HG03469 (cell line): ENCODE measurements at regions not wholly inside any gene's neighbourhood (a gene's known extent, or its start where the extent isn't known, plus 50 kb on each side); places are given as distances from the start of the nearest gene placed in this dataset.
"Not testable (repeated sequence)": the region's sequence is repeated elsewhere in the genome, so short reads cannot be mapped to it uniquely, and the experiment has no call there.

Experiments
- ATAC-seq: cut with Tn5 transposase; IDR thresholded peaks from one replicate; pipeline ENCODE4 v1.9.1; 2021; ENCODE audit warnings: mild to moderate bottlenecking, moderate library complexity, moderate number of reproducible peaks; ENCODE audit not compliant: unreplicated experiment

- no peak for ATAC-seq
These were observed 348.0 kb downstream of the NPR3 start for GRCh38 chr5:33059081-33059480.

GRCh38 chr5:33065131-33065530, 354.0 kb downstream of the NPR3 start:
- ATAC-seq, result no peak

GRCh38 chr5:33067291-33067690, 356.2 kb downstream of the NPR3 start:
- no peak for ATAC-seq

- ATAC-seq, result no peak
These were observed 357.7 kb downstream of the NPR3 start for GRCh38 chr5:33068786-33069185.

- no peak for ATAC-seq
These were observed 361.2 kb downstream of the NPR3 start for GRCh38 chr5:33072296-33072695.

- ATAC-seq, result no peak
These were observed 361.6 kb downstream of the NPR3 start for GRCh38 chr5:33072726-33073125.

- no peak for ATAC-seq
These were observed 362.8 kb downstream of the NPR3 start for GRCh38 chr5:33073881-33074327.

- no peak for ATAC-seq
These were observed 363.4 kb downstream of the NPR3 start for GRCh38 chr5:33074548-33074947.

GRCh38 chr5:33075731-33076130, 364.6 kb downstream of the NPR3 start:
- no peak for ATAC-seq

GRCh38 chr5:33079548-33079947, 361.2 kb upstream of the TARS1 start:
- ATAC-seq, result no peak

GRCh38 chr5:33080287-33080686, 360.5 kb upstream of the TARS1 start:
- no peak for ATAC-seq

- ATAC-seq, result no peak
These were observed 352.6 kb upstream of the TARS1 start for GRCh38 chr5:33088176-33088575.

- no peak for ATAC-seq
These were observed 349.0 kb upstream of the TARS1 start for GRCh38 chr5:33091571-33092363.

- ATAC-seq, result no peak
These were observed 348.0 kb upstream of the TARS1 start for GRCh38 chr5:33092719-33093118.

- no peak for ATAC-seq
These were observed 338.2 kb upstream of the TARS1 start for GRCh38 chr5:33102551-33102950.

- no peak for ATAC-seq
These were observed 335.2 kb upstream of the TARS1 start for GRCh38 chr5:33105521-33105941.

GRCh38 chr5:33110496-33110895, 330.3 kb upstream of the TARS1 start:
- ATAC-seq, result not testable (repeated sequence)

- no peak for ATAC-seq
These were observed 326.4 kb upstream of the TARS1 start for GRCh38 chr5:33114361-33114760.

- ATAC-seq, result no peak
These were observed 325.3 kb upstream of the TARS1 start for GRCh38 chr5:33115467-33115866.

- no peak for ATAC-seq
These were observed 321.9 kb upstream of the TARS1 start for GRCh38 chr5:33118761-33119415.

- no peak for ATAC-seq
These were observed 320.1 kb upstream of the TARS1 start for GRCh38 chr5:33120671-33121070.

GRCh38 chr5:33129309-33129708, 311.5 kb upstream of the TARS1 start:
- ATAC-seq, result no peak
